Stimulated activated CD4-positive, alpha-beta T cell treated with anti-CD3 and anti-CD28 coated beads, Interleukin-12 subunit alpha, Interleukin-12 subunit beta, amount 100 ng/mL, for 24 hours (primary cell): ENCODE measurements at regions not wholly inside any gene's neighbourhood (a gene's known extent, or its start where the extent isn't known, plus 50 kb on each side); places are given as distances from the start of the nearest gene placed in this dataset.

ENCODE experiments used
- DNase-seq, 2 experiments: peaks; one replicate each; pipeline ENCODE4 v3.0.0-alpha.2; 2020; ENCODE audit warnings: low read depth in 2 of 2

GRCh38 chr16:6600167-6600566 lies 732.5 kb upstream of the RBFOX1 start:
- no peak for DNase-seq

- DNase-seq, result no peak
These were observed 738.8 kb upstream of the RBFOX1 start for GRCh38 chr16:6593799-6594198.

GRCh38 chr16:6576606-6577005 lies 756.0 kb upstream of the RBFOX1 start:
- no peak for DNase-seq

GRCh38 chr16:6576113-6576512 lies 756.5 kb upstream of the RBFOX1 start:
- no peak for DNase-seq

GRCh38 chr16:6574146-6574545 lies 758.5 kb upstream of the RBFOX1 start:
- DNase-seq, result no peak

GRCh38 chr16:6573577-6573976 lies 759.1 kb upstream of the RBFOX1 start:
- no peak for DNase-seq

- no peak for DNase-seq
These were observed 761.6 kb upstream of the RBFOX1 start for GRCh38 chr16:6571044-6571443.

- no peak for DNase-seq
These were observed 762.1 kb upstream of the RBFOX1 start for GRCh38 chr16:6570530-6570929.

GRCh38 chr16:6562986-6563385 lies 769.7 kb upstream of the RBFOX1 start:
- no peak for DNase-seq

GRCh38 chr16:6560306-6561100 lies 772.1 kb upstream of the RBFOX1 start:
- DNase-seq, result no peak

GRCh38 chr16:6558661-6559060 lies 774.0 kb upstream of the RBFOX1 start:
- no peak for DNase-seq

GRCh38 chr16:6558126-6558525 lies 774.5 kb upstream of the RBFOX1 start:
- no peak for DNase-seq

GRCh38 chr16:6557353-6558023 lies 775.2 kb upstream of the RBFOX1 start:
- no peak for DNase-seq

GRCh38 chr16:6549415-6549814 lies 783.2 kb upstream of the RBFOX1 start:
- DNase-seq, result no peak

- DNase-seq, result no peak
These were observed 784.1 kb upstream of the RBFOX1 start for GRCh38 chr16:6548507-6548906.

GRCh38 chr16:6547131-6547530 lies 785.5 kb upstream of the RBFOX1 start:
- DNase-seq, result no peak

GRCh38 chr16:6545329-6545728 lies 787.3 kb upstream of the RBFOX1 start:
- DNase-seq, result no peak

- DNase-seq, result no peak
These were observed 791.4 kb upstream of the RBFOX1 start for GRCh38 chr16:6541267-6541666.

GRCh38 chr16:6536411-6536810 lies 796.2 kb upstream of the RBFOX1 start:
- no peak for DNase-seq

- DNase-seq, result no peak
These were observed 801.6 kb upstream of the RBFOX1 start for GRCh38 chr16:6531067-6531466.

GRCh38 chr16:6528217-6528616 lies 804.4 kb upstream of the RBFOX1 start:
- DNase-seq, result no peak

GRCh38 chr16:6527646-6528045 lies 805.0 kb upstream of the RBFOX1 start:
- DNase-seq, result no peak

- no peak for DNase-seq
These were observed 808.1 kb upstream of the RBFOX1 start for GRCh38 chr16:6524501-6524900.
